SK-N-SH (cell line): ENCODE measurements at regions not wholly inside any gene's neighbourhood (a gene's known extent, or its start where the extent isn't known, plus 50 kb on each side); places are given as distances from the start of the nearest gene placed in this dataset.

Source experiments
- CTCF ChIA-PET: fragments of 300-600, 350-600 bp; formaldehyde crosslinking; extraction: SDS; loops from one replicate; lab custom pipeline; 2021; lab: Yijun Ruan, JAX
- POLR2A ChIA-PET: fragments of 350-600 bp; sonication (Branson Sonifier 250); formaldehyde crosslinking; extraction: SDS; loops from one replicate; lab custom pipeline; 2020; ENCODE audit warnings: antibody characterized with exemption, inconsistent platforms; lab: Yijun Ruan, JAX
- DNase-seq: peaks from one replicate; pipeline ENCODE4 v3.0.0; 2012
- H2AFZ ChIP-seq: fragments of 200-600 bp; sonication (generic); 2 replicates; pipeline ENCODE4 v1.8.1; 2016; ENCODE audit warnings: antibody characterized with exemption, mild to moderate bottlenecking, low read depth
- H3F3A ChIP-seq: fragments of 200-600 bp; sonication (generic); replicated peaks from 2 replicates; pipeline ENCODE3; 2016; ENCODE audit warnings: antibody characterized with exemption, mild to moderate bottlenecking; ENCODE audit not compliant: insufficient read depth
- H3K27ac ChIP-seq, 2 experiments: fragments of 200-500 bp in 1 of 2; fragments of 200-600 bp in 1 of 2; sonication (Bioruptor generic) in 1 of 2; sonication (generic), shearing (Covaris generic) in 1 of 2; 2 replicates each; pipeline versions ENCODE4 v1.5.1 to v1.6.1; 2014 to 2016; ENCODE audit warnings: low read depth in 2 of 2, inconsistent platforms in 1 of 2, low read length in 1 of 2, mild to moderate bottlenecking in 1 of 2, mixed read lengths in 1 of 2
- H3K27me3 ChIP-seq: fragments of 200-600 bp; sonication (generic), shearing (Covaris generic); 2 replicates; pipeline ENCODE4 v1.6.1; 2016; ENCODE audit warnings: mixed run types; ENCODE audit not compliant: insufficient read depth
- H3K36me3 ChIP-seq, 2 experiments: fragments of 200-500 bp in 1 of 2; fragments of 200-600 bp in 1 of 2; sonication (Bioruptor generic) in 1 of 2; sonication (generic) in 1 of 2; replicated peaks in 1 of 2; 2 replicates each; pipeline versions ENCODE3 to v1.5.1; 2014 to 2016; ENCODE audit warnings: low read length in 1 of 2, mild to moderate bottlenecking in 1 of 2; ENCODE audit not compliant: insufficient read depth in 2 of 2, control insufficient read depth in 1 of 2
- H3K4me1 ChIP-seq, 2 experiments: fragments of 200-500 bp in 1 of 2; fragments of 200-600 bp in 1 of 2; sonication (Bioruptor generic) in 1 of 2; sonication (generic), shearing (Covaris generic) in 1 of 2; 2 replicates each; pipeline versions ENCODE4 v1.5.1 to v1.6.1; 2014 to 2016; ENCODE audit warnings: low read depth in 1 of 2, low read length in 1 of 2, mixed run types in 1 of 2; ENCODE audit not compliant: insufficient read depth in 2 of 2, control insufficient read depth in 1 of 2
- H3K4me2 ChIP-seq: fragments of 200-600 bp; sonication (generic), shearing (Covaris generic); 2 replicates; pipeline ENCODE4 v1.6.1; 2017; ENCODE audit warnings: mixed run types
- H3K4me3 ChIP-seq, 2 experiments: fragments of 200-500 bp in 1 of 2; fragments of 200-600 bp in 1 of 2; sonication (Bioruptor generic) in 1 of 2; sonication (generic), shearing (Covaris generic) in 1 of 2; 2 replicates each; pipeline versions ENCODE4 v1.5.1 to v1.8.1; 2014 to 2016; ENCODE audit warnings: low read depth in 2 of 2, inconsistent platforms in 1 of 2, low read length in 1 of 2, mild to moderate bottlenecking in 1 of 2, mixed read lengths in 1 of 2, moderate library complexity in 1 of 2
- H3K79me2 ChIP-seq: fragments of 200-600 bp; sonication (generic); 2 replicates; pipeline ENCODE4 v1.8.1; 2017; ENCODE audit warnings: mild to moderate bottlenecking; ENCODE audit not compliant: insufficient read depth
- H3K9ac ChIP-seq: fragments of 200-600 bp; sonication (generic); 2 replicates; pipeline ENCODE4 v1.6.1; 2017; ENCODE audit warnings: mixed run types
- H3K9me2 ChIP-seq: fragments of 200-600 bp; sonication (generic); 2 replicates; pipeline ENCODE4 v1.6.1; 2017; ENCODE audit warnings: mixed run types
- H3K9me3 ChIP-seq: fragments of 200-600 bp; sonication (generic); 2 replicates; pipeline ENCODE4 v1.6.1; 2017; ENCODE audit warnings: mixed run types, mild to moderate bottlenecking, moderate library complexity
- H4K20me1 ChIP-seq: fragments of 200-600 bp; sonication (generic); 2 replicates; pipeline ENCODE4 v1.6.1; 2017; ENCODE audit warnings: mild to moderate bottlenecking, mixed run types; ENCODE audit not compliant: insufficient read depth
- CHD2 ChIP-seq: fragments of 150-350 bp; IDR thresholded peaks from 2 replicates; pipeline ENCODE4 v1.6.1; 2018; ENCODE audit warnings: low read length; ENCODE audit not compliant: partially characterized antibody
- CTCF ChIP-seq: fragments of 200-600 bp; sonication (generic); IDR thresholded peaks from 2 replicates; pipeline ENCODE4 v1.6.1; 2017; ENCODE audit warnings: antibody characterized with exemption, mild to moderate bottlenecking, moderate library complexity
- ELF1 ChIP-seq: IDR thresholded peaks from 2 replicates; pipeline ENCODE4 v1.4.0; 2012
- EP300 ChIP-seq, 2 experiments: IDR thresholded peaks; 2 replicates each; pipeline versions ENCODE4 v1.4.0 to v1.6.1; 2012; ENCODE audit warnings: borderline replicate concordance in 1 of 2, low read depth in 1 of 2, low read length in 1 of 2
- EZH2phosphoT487 ChIP-seq: fragments of 200-600 bp; sonication (generic); IDR thresholded peaks from 2 replicates; pipeline ENCODE4 v1.6.1; 2017; ENCODE audit warnings: low read depth, mixed run types, mild to moderate bottlenecking, antibody characterized with exemption, moderate library complexity, borderline replicate concordance
- GABPA ChIP-seq: IDR thresholded peaks from 2 replicates; pipeline ENCODE4 v1.4.0; 2012; ENCODE audit warnings: low read depth, mild to moderate bottlenecking
- JUND ChIP-seq: IDR thresholded peaks from 2 replicates; pipeline ENCODE4 v1.4.0; 2012
- MEF2A ChIP-seq: IDR thresholded peaks from 2 replicates; pipeline ENCODE4 v1.4.0; 2012; ENCODE audit warnings: low read depth, borderline replicate concordance
- NFIC ChIP-seq: IDR thresholded peaks from 2 replicates; pipeline ENCODE4 v1.4.0; 2012; ENCODE audit warnings: borderline replicate concordance
- PBX3 ChIP-seq: IDR thresholded peaks from 2 replicates; pipeline ENCODE4; 2012
- RAD21 ChIP-seq: IDR thresholded peaks from 2 replicates; pipeline ENCODE4 v1.6.1; 2012; ENCODE audit warnings: mild to moderate bottlenecking, low read length
- RFX5 ChIP-seq: IDR thresholded peaks from 2 replicates; pipeline ENCODE4 v1.6.1; 2012; ENCODE audit warnings: mild to moderate bottlenecking, improper control_type of control experiment, low read length
- SIN3A ChIP-seq: IDR thresholded peaks from 2 replicates; pipeline ENCODE4 v1.6.1; 2012; ENCODE audit warnings: low read depth, mild to moderate bottlenecking, low read length, moderate library complexity, borderline replicate concordance
- TAF1 ChIP-seq: IDR thresholded peaks from 2 replicates; pipeline ENCODE4 v1.6.1; 2012; ENCODE audit warnings: low read depth, mild to moderate bottlenecking, low read length, moderate library complexity, borderline replicate concordance
- TEAD4 ChIP-seq: IDR thresholded peaks from 2 replicates; pipeline ENCODE4 v1.4.0; 2012; ENCODE audit warnings: mild to moderate bottlenecking, borderline replicate concordance; ENCODE audit not compliant: insufficient read depth
- USF2 ChIP-seq: fragments of 150-350 bp; IDR thresholded peaks from 2 replicates; pipeline ENCODE4 v1.6.1; 2017; ENCODE audit warnings: antibody characterized with exemption, low read length, low read depth, borderline replicate concordance
- YY1 ChIP-seq: IDR thresholded peaks from 2 replicates; pipeline ENCODE4 v1.4.0; 2012; ENCODE audit warnings: low read depth, mild to moderate bottlenecking
- ZBTB33 ChIP-seq: IDR thresholded peaks from 2 replicates; pipeline ENCODE4 v1.4.0; 2012; ENCODE audit warnings: low read depth, borderline replicate concordance
- WGBS: methylation state at CpG from one replicate; pipeline ENCODE4 v1.1.6; 2017; ENCODE audit warnings: low lambda C conversion rate; 5-methylcytosine and 5-hydroxymethylcytosine counted together

- Histone ChIP-seq H3K4me2 (no peak overlapping the region), H3K9me3 (no peaks in the 10 kb centered on the region), H3K36me3 (no peaks in the 10 kb centered on the region), H3K9ac (no peak overlapping the region), H3K9me2 (no peaks in the 10 kb centered on the region), H4K20me1 (no peaks in the 10 kb centered on the region), H3K4me1 (no peaks in the 10 kb centered on the region), H3K27me3 (no peaks in the 10 kb centered on the region), H3K4me3 (no peak overlapping the region), H3K79me2 (no peaks in the 10 kb centered on the region), H3K27ac (no peak overlapping the region), H2AFZ (no peak overlapping the region), H3F3A (no peaks in the 10 kb centered on the region)
- TF ChIP-seq JUND (no peak), NFIC (no peak), CHD2 (no peak), ELF1 (no peak), CTCF (no peak), MEF2A (no peak), EP300 (IDR thresholded peaks at IDR 0.05; ENCODE audit: borderline replicate concordance in 1 of 2, low read depth in 1 of 2, low read length in 1 of 2) (no peak), USF2 (no peak), ZBTB33 (no peak), EZH2phosphoT487 (no peak), GABPA (no peak)
- no peak for DNase-seq
- ChIA-PET POLR2A (no interaction called here), CTCF (no interaction called here)
Observed at GRCh38 chr13:56299650-56300049, 841.1 kb upstream of the PRR20A start.

- Histone ChIP-seq H3K79me2 (no peaks in the 10 kb centered on the region), H3K27ac (no peak overlapping the region)
- TF ChIP-seq ELF1 (no peak), TAF1 (no peak), ZBTB33 (no peak), TEAD4 (no peak), RFX5 (no peak), CHD2 (no peak), YY1 (no peak), USF2 (no peak), SIN3A (no peak), NFIC (no peak), PBX3 (no peak), RAD21 (no peak)
- TF ChIP-seq, all 33 proteins: peak for 0
- Histone ChIP-seq H3K4me2 (no peak overlapping the region), H2AFZ (no peak overlapping the region), H3K9me3 (no peaks in the 10 kb centered on the region), H3K4me3 (no peak overlapping the region), H3F3A (no peaks in the 10 kb centered on the region), H3K27me3 (no peaks in the 10 kb centered on the region), H3K4me1 (no peaks in the 10 kb centered on the region), H3K36me3 (no peaks in the 10 kb centered on the region), H3K9me2 (no peaks in the 10 kb centered on the region), H3K9ac (no peak overlapping the region), H4K20me1 (no peaks in the 10 kb centered on the region)
- POLR2A ChIA-PET: no interaction called here
- no peak for DNase-seq
- CTCF ChIA-PET: no interaction called here
- 2% methylated on average over 3 of the region's 3 CpGs for WGBS
Observed at GRCh38 chr13:56314765-56315164, 826.0 kb upstream of the PRR20A start.
